GM21367 (cell line): ENCODE measurements at regions not wholly inside any gene's neighbourhood (a gene's known extent, or its start where the extent isn't known, plus 50 kb on each side); places are given as distances from the start of the nearest gene placed in this dataset.

Experiments used
- ATAC-seq: cut with Tn5 transposase; IDR thresholded peaks from one replicate; pipeline ENCODE4 v1.9.1; 2021; ENCODE audit not compliant: unreplicated experiment

DNA sequence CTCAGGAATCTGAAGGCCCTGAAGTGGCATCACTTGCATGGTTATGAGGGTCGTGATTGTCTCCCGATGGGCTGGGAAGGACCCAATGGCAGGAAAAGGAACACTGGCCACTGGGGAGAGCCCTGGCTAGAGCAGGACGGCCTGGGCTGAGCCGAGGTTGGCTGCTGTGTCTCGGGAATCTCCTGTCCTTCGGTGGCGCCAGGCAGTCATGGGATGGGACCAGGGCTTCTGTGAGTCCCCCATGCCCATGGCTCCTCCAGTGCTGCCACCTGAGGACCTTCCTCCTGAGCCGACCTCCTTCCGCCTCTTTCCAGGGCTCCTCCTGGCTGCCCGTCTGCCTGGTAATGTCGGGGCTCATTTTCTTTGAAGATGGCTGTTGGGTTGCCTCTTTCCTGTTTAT lies 1394.0 kb downstream of the BRD1 start:
- ATAC-seq: no peak

- no peak for ATAC-seq
Observed at GRCh38 chr22:48432781-48433518, 1394.7 kb downstream of the BRD1 start.

- ATAC-seq: no peak
Observed at GRCh38 chr22:48431536-48432315, 1395.9 kb downstream of the BRD1 start.

GRCh38 chr22:48431014-48431413 lies 1396.7 kb downstream of the BRD1 start:
- no peak for ATAC-seq

DNA sequence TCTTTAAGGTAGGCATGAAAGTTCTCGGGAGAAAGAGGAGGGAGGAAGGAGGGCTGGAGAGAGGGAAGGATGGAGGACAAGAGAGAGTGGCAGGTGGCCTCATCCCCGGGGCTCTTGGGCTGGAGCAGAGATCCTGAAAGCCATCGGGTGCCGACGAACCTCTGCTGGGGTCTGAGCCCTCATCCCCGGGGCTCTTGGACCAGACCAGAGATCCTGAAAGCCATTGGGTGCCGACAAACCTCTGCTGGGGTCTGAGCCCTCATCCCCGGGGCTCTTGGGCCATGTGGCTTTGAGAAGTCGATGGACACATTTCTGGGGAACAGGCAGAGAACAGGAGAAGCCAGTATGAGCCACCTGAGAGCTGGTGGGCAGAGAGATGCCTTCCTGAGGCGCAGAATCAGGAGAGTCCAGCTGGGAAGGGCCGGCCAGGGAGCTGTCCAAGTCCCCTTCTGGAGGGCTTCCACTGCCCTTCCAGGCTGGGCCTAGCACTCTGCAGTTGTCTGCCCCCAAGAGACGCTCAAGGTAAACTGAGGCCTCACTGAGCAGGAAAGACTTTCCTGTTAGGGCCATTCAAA lies 1398.1 kb downstream of the BRD1 start:
- no peak for ATAC-seq

DNA sequence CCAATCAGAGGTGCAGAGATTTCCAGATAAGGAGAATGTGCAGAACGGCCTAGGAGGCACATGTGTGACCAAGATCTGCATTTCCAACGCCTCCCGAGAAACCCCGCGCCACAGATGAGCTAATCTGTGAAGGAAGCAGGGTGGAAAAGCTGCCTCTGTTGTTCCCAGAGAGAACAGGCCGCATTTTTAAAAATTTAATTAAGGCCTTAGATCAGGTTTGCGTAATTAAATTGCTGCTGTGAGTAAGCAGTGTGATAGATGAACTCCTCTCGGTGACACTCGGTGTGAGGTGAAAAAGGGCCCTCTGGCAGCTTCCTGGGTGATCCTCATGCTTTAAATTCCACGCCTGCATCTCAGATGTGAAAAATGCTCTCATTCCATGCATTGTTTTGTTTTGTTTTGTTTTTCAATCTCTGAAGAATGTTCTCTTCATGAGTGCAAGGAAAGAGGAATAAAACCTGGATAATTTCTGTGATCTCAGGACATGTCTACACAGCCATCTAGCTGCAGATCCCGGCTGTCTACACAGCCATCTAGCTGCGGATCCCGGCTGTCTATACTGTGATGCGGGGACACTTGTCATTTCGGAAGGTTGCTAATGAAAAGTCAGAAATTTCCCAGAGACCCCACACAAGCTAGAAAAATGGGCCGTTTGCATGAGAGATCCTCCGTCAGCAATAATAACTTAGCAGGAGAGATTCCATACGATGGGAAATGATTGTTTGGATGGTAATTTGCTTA lies 1398.9 kb downstream of the BRD1 start:
- no peak for ATAC-seq

DNA sequence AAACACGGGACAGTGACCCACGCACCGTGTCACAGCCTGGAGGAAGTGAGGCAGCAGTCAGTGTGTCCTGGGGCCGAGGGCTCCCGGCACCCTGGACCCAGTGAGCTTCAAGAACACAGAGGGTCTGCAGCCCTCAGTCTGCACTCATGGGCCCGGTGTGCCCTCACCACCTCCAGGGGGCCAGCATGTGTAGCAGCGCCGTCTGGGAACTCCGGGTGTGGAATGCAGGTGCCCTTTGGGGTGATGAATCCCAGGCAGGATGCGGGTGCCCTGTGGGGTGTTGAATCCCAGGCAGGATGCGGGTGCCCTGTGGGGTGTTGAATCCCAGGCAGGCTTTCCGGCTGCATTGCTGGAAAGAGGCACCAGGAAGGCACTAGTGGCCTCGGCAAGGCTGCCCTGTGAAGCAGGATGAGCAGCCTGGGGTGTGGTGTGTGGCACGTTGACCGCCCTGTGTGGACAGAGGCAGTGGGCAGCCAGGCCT lies 1399.9 kb downstream of the BRD1 start:
- no peak for ATAC-seq

DNA sequence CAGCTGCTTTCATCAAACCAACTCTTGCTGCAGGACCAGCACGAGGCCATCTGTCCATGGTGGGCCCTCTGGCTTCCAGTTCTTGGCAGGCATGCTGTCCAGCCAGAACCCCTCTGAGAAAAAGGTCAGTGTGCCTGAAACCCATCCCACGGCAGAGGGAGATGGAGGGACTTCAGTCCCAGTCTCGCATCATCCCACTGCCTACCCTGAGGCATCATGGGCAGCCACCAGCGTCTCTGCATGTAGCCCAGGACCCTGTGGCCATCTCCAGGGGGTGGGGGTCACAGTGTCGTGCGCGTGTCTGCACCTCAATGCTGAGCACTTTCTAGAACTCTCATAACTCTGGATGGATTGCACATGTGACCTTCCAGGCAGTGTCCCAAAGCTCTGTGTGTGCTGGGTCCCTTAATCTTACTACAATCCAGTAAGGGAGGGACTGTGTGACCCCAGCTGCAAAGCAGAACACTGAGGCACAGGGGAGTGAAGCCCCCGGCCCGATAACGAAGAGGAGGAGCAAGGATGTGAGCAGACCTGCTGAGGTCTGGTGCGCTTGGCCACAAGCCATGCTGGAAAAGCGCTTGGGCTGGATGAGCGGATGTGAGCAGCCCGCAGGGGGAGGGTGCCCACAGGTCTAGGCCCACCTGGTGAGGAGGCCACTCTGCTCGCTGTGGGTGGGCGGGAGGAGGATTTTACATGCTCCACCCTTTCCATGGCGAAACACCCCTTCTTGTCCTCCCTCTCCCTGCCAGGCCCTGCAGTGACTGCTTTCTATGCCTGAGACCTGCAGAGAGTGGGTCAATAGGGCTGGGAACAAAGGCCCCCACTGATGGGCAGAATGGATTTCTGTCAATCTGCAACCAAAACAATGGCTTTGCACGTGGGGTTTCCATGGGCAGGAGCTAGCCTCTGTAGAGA lies 1401.0 kb downstream of the BRD1 start:
- no peak for ATAC-seq

DNA sequence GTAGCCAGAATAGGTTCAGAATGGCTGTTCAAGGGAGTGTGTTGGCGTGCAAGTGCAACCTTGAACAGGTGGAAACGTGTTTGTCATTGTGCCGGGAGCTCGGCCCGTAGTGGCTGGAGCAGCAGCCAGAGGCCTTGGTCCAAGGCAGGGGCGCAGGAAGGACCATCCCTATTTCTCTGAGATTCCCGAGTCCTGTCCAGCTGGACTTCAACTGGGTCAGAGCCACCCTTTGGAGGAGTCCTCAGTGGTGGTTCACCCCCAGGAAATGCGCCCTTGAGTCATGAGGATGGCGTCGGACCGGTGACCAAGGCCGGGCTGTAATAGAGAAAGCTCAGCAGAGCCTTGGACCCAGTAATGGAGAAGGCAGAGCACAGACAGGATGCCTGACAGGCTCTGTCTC lies 1402.0 kb downstream of the BRD1 start:
- no peak for ATAC-seq

DNA sequence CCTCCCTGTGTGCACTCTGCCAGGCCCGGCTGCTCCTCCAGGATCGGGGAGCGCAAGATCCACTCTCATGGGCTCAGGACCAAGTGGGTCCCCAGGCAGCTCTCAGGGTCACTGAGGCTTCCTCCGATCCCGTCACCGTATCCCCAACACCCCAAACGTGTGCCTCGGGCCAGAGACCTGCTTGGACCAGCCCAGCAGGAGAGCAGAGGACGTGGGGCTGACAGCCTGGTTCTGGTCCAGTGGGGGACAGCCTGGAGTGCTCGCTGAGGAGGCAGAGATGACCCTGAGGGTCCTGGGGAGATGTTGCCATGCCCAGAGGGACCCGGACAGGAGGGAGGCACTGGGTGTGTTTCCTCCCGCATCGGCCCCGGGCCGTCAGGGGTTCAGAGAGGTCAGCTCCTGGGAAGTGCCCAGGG lies 1402.6 kb downstream of the BRD1 start:
- ATAC-seq: no peak

GRCh38 chr22:48424661-48425060 lies 1403.0 kb downstream of the BRD1 start:
- no peak for ATAC-seq

DNA sequence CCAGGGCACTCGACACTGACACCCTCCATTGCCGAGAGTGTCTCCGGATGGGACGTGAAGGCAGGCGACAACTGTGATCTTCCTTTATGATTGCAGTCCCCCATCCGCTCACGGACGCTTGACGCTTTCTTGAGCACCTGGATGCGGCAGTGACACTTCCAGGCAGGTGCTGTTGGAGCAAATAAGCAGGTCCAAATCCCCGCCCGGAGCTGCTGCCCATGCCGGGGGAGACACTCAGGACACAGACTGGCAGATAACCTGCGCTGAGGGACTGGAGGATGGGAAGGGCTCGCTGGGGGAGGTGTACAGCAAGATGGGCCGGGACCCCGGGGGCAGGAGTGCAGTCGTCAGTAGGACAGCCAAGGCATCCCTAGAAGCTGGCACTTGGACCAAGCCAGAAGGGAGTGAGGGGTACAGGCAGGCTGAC lies 1403.5 kb downstream of the BRD1 start:
- ATAC-seq: no peak

- ATAC-seq: no peak
Observed at GRCh38 chr22:48423481-48423911, 1404.2 kb downstream of the BRD1 start.

- ATAC-seq: no peak
Observed at GRCh38 chr22:48422900-48423480, 1404.7 kb downstream of the BRD1 start.

GRCh38 chr22:48418831-48419230 lies 1408.8 kb downstream of the BRD1 start:
- no peak for ATAC-seq

GRCh38 chr22:48417225-48418070 lies 1410.2 kb downstream of the BRD1 start:
- ATAC-seq: no peak

- no peak for ATAC-seq
Observed at GRCh38 chr22:48416396-48417224, 1411.1 kb downstream of the BRD1 start.

DNA sequence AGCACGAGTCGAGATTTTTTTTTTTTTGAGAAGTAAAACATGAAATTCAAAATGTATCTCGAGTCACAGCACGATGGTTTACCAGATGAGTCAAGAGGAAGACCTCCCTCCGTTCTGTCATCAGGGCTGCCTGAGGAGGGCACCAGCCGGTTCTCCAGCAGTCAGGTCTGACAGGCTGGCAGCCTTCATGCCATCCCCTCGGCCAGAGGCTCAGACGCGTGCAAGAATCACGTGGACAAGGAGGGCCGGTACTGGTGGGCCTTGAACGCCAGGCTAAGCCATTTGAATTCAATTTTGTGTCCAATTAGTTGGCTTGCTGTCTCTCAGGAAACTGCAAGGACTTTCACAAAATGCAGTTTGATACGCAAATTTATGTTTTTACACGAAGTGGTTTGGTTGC lies 1412.2 kb downstream of the BRD1 start:
- ATAC-seq: no peak
